Upper lobe of left lung (tissue), 6 donors: ENCODE measurements at regions not wholly inside any gene's neighbourhood (a gene's known extent, or its start where the extent isn't known, plus 50 kb on each side); places are given as distances from the start of the nearest gene placed in this dataset.

Experiments
- ATAC-seq, 2 donors: fragments of 200-7000 bp; cut with Tn5 transposase; one replicate each; pipeline ENCODE4 v1.9.1; 2022; ENCODE audit warnings: mild to moderate bottlenecking in 2 of 2, moderate library complexity in 2 of 2; ENCODE audit not compliant: low FRiP score in 2 of 2
- DNase-seq, 2 donors: peaks; one replicate each; pipeline ENCODE4 v3.0.0-alpha.2; 2019 to 2020
- H3K27ac ChIP-seq, 4 donors: fragments of 200-600 bp; sonication (generic); one replicate each; pipeline ENCODE4 v1.5.1; 2016 to 2019
- H3K27me3 ChIP-seq, 4 donors: fragments of 200-600 bp; sonication (generic); one replicate each; pipeline ENCODE4 v1.5.1; 2017 to 2019
- H3K36me3 ChIP-seq, 4 donors: fragments of 200-600 bp; sonication (generic); one replicate each; pipeline ENCODE4 v1.5.1; 2016 to 2019
- H3K4me1 ChIP-seq, 4 donors: fragments of 200-600 bp; sonication (generic); one replicate each; pipeline ENCODE4 v1.5.1; 2018 to 2019
- H3K4me3 ChIP-seq, 4 donors: fragments of 200-600 bp; sonication (generic); one replicate each; pipeline ENCODE4 v1.5.1; 2017 to 2019; ENCODE audit warnings: mild to moderate bottlenecking in 2 of 4, moderate library complexity in 1 of 4
- H3K9me3 ChIP-seq, 4 donors: fragments of 200-600 bp; sonication (generic); one replicate each; pipeline ENCODE4 v1.5.1; 2018 to 2019
- EP300 ChIP-seq, 4 donors: sonication (generic); formaldehyde crosslinking; IDR thresholded peaks; one replicate each; pipeline ENCODE4 v1.5.1; 2017; ENCODE audit warnings: antibody characterized with exemption in 4 of 4, control low read depth in 2 of 4
- POLR2A ChIP-seq, 4 donors: fragments of 450-650 bp; IDR thresholded peaks; one replicate each; pipeline ENCODE4 v1.5.1; 2016 to 2017; ENCODE audit warnings: antibody characterized with exemption in 4 of 4, mild to moderate bottlenecking in 2 of 4
- POLR2AphosphoS5 ChIP-seq, 2 donors: sonication (generic); formaldehyde crosslinking; IDR thresholded peaks; one replicate each; pipeline ENCODE4 v1.5.1; 2017; ENCODE audit warnings: antibody characterized with exemption in 2 of 2
- WGBS, 2 donors: methylation state at CpG; one replicate each; pipeline ENCODE4 v1.1.5; 2017 to 2018; 5-methylcytosine and 5-hydroxymethylcytosine counted together
- TF ChIP-seq, protein P1 (sequence below), 6 experiments: fragments of 450-650 bp in 4 of 6; fragments of 200-600 bp in 2 of 6; sonication (generic) in 2 of 6; IDR thresholded peaks; one replicate each; pipeline ENCODE4 v1.5.1; 2016 to 2019; ENCODE audit warnings: antibody characterized with exemption in 6 of 6
- donor health status: DM: no; HTN: no; CAD: no; lungs with moderate emphysema.
- donor health status: DM: no; HTN: yes; CAD: no; lungs with severe emphysema.

DNA sequence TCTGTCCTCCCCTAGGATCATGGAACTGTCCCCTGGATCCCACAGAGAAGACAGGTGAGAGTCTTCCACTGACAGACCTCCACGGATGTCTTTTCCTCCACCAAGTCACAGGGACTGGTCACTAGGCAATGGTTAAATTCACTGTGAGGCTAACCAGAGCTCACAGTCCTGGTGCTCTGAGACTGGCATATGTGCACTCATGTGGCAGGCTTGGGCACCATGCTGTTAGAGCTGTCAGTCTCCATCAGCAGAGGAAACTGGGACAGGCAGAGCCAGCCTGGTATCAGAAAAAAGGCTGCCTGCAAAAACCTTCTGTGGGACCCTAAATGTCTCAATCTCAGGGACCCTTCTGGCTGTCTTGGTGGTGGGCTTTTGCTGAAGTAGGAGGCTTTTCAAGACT lies 318.9 kb upstream of the TSPY4 start:
- TF ChIP-seq POLR2A (IDR thresholded peaks at IDR 0.05) (no peak), POLR2AphosphoS5 (IDR thresholded peaks at IDR 0.05) (no peak), EP300 (IDR thresholded peaks at IDR 0.05) (no peak)
- TF ChIP-seq, protein P1, sequence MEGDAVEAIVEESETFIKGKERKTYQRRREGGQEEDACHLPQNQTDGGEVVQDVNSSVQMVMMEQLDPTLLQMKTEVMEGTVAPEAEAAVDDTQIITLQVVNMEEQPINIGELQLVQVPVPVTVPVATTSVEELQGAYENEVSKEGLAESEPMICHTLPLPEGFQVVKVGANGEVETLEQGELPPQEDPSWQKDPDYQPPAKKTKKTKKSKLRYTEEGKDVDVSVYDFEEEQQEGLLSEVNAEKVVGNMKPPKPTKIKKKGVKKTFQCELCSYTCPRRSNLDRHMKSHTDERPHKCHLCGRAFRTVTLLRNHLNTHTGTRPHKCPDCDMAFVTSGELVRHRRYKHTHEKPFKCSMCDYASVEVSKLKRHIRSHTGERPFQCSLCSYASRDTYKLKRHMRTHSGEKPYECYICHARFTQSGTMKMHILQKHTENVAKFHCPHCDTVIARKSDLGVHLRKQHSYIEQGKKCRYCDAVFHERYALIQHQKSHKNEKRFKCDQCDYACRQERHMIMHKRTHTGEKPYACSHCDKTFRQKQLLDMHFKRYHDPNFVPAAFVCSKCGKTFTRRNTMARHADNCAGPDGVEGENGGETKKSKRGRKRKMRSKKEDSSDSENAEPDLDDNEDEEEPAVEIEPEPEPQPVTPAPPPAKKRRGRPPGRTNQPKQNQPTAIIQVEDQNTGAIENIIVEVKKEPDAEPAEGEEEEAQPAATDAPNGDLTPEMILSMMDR (IDR thresholded peaks at IDR 0.05), result no peak
- Histone ChIP-seq H3K27ac (no peak overlapping the region), H3K27me3 (no peaks in the 10 kb centered on the region), H3K4me1 (no peaks in the 10 kb centered on the region), H3K36me3 (no peaks in the 10 kb centered on the region), H3K4me3 (no peak overlapping the region), H3K9me3 (no peaks in the 10 kb centered on the region)
- 20% methylated on average over 1 of the region's 1 CpG; no CpG with 5 or more reads in 1 of the 2 donors for WGBS, 2 donors
- DNase-seq (no peak), ATAC-seq (no peak)

DNA sequence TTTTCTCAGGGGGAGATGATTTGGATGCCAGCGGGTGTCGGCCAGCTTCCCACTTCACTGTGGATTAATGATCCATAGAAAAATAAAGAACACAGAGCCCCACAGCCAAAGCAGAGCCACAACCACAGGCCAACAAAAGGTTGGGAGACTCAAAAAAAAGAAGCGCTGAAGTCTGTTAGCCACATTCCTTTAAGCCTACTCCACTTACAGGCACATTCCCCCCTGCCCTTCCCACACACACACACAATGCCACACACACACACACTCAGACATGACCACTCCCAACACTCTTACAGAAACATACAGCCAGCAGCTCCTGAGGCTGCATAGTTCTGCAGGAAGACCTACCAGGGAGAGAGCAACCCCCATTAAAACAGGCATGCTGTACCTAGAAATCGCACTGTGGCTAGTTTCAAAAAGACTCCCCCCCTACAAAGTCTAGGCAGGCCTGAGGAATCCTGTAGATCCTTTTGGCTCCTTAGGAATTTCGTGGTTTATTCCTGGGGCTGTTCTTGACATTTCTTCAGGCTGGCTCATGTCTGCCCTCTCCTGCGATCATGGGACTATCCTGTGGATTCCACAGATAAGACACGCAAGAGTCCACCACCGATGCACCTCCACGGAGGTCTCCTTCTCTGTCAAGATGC lies 309.4 kb upstream of the TSPY4 start:
- no peaks in the 10 kb centered on the region for H3K36me3 ChIP-seq
- no peak overlapping the region for H3K4me3 ChIP-seq
- H3K4me1 ChIP-seq, result no peaks in the 10 kb centered on the region
- no peaks in the 10 kb centered on the region for H3K27me3 ChIP-seq
- DNase-seq (no peak), ATAC-seq (no peak)
- H3K27ac ChIP-seq, result no peak overlapping the region
- TF ChIP-seq, protein P1 (IDR thresholded peaks at IDR 0.05), result no peak
- TF ChIP-seq POLR2AphosphoS5 (IDR thresholded peaks at IDR 0.05), result no peak
- TF ChIP-seq POLR2A (IDR thresholded peaks at IDR 0.05), result no peak
- no peak for TF ChIP-seq EP300 (IDR thresholded peaks at IDR 0.05)
- no peaks in the 10 kb centered on the region for H3K9me3 ChIP-seq
- 90% methylated on average over 7 of the region's 9 CpGs; no CpG with 5 or more reads in 1 of the 2 donors for WGBS, 2 donors

DNA sequence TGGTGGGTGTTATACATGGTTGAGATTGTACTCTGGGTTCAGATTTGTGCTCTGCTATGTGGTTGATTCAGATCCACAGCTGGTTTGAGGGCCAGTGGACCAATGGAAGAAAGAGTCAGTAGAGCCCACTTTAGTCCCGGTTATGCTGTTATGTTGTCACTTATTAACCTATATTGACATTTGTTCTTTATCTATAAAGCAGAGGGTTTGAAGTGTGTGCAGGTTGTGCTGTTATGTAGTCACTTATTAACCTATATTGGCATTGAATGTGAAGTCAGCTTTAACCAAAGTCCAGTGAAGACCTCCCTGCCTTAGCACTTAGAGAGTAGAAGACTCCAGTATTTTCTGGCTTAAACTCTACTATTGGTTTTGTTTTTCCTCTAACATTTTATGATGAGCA lies 307.3 kb upstream of the TSPY4 start:
- Histone ChIP-seq H3K36me3 (no peaks in the 10 kb centered on the region), H3K4me3 (no peak overlapping the region), H3K9me3 (no peaks in the 10 kb centered on the region), H3K27ac (no peak overlapping the region), H3K27me3 (no peaks in the 10 kb centered on the region), H3K4me1 (no peaks in the 10 kb centered on the region)
- DNase-seq, result no peak
- WGBS, 2 donors, result 50% methylated on average over 1 of the region's 1 CpG; no CpG with 5 or more reads in 1 of the 2 donors
- TF ChIP-seq POLR2A (IDR thresholded peaks at IDR 0.05), result no peak
- no peak for TF ChIP-seq EP300 (IDR thresholded peaks at IDR 0.05)
- TF ChIP-seq POLR2AphosphoS5 (IDR thresholded peaks at IDR 0.05), result no peak
- TF ChIP-seq, protein P1 (IDR thresholded peaks at IDR 0.05), result no peak
- no peak for ATAC-seq

DNA sequence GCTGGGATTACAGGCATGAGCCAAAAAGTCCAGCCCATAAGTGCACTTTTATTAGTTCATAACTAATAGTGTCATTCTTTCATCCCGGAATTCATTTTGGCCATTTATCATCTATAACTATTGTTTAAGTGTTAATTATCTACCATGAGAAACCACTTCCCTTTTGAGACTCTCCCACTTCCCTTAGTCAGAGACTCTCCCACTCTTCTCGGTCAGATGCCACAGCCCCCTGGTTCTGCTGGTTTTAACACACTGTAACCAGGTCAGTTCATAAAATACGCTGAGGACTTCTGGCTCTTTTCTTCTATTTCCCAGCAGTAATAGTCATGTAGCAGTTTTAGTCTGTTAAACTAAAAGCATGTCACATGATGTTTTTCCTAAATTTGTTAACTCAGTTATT lies 303.0 kb upstream of the TSPY4 start:
- Histone ChIP-seq H3K4me1 (no peaks in the 10 kb centered on the region), H3K27ac (no peak overlapping the region), H3K36me3 (no peaks in the 10 kb centered on the region), H3K27me3 (no peaks in the 10 kb centered on the region), H3K9me3 (no peaks in the 10 kb centered on the region), H3K4me3 (no peak overlapping the region)
- DNase-seq, result no peak
- TF ChIP-seq, protein P1 (IDR thresholded peaks at IDR 0.05), result no peak
- no peak for TF ChIP-seq POLR2AphosphoS5 (IDR thresholded peaks at IDR 0.05)
- no peak for TF ChIP-seq EP300 (IDR thresholded peaks at IDR 0.05)
- no peak for TF ChIP-seq POLR2A (IDR thresholded peaks at IDR 0.05)
- no peak for ATAC-seq
- WGBS, 2 donors, result 40% methylated on average over 3 of the region's 3 CpGs; no CpG with 5 or more reads in 1 of the 2 donors

DNA sequence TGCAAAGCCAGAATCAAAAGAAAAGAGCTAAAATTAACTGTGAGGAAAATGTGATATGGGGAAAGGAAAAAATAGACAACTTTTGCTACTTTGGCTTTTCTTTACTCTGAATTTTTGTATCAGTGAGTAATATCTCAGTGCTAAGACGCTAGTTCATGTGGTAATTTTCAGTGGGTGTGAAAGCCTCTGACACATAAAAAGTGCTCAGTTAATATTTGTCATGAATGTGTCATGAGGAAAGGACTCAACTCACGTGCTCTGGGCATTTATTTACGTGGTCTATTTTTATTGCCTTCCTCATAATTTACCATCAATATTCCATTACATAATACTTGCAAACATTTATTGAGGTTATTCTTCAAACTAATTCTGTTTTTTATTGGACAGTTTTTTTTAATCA lies 302.0 kb upstream of the TSPY4 start:
- 36% methylated on average over 3 of the region's 3 CpGs; no CpG with 5 or more reads in 1 of the 2 donors for WGBS, 2 donors
- no peak for TF ChIP-seq POLR2A (IDR thresholded peaks at IDR 0.05)
- no peak for TF ChIP-seq EP300 (IDR thresholded peaks at IDR 0.05)
- no peak for TF ChIP-seq POLR2AphosphoS5 (IDR thresholded peaks at IDR 0.05)
- TF ChIP-seq, protein P1 (IDR thresholded peaks at IDR 0.05), result no peak
- Histone ChIP-seq H3K36me3 (no peaks in the 10 kb centered on the region), H3K27ac (no peak overlapping the region), H3K4me1 (no peaks in the 10 kb centered on the region), H3K9me3 (no peaks in the 10 kb centered on the region), H3K27me3 (no peaks in the 10 kb centered on the region), H3K4me3 (no peak overlapping the region)
- no peak for ATAC-seq
- no peak for DNase-seq
